NCI-H345 (cell line): ENCODE measurements at regions not wholly inside any gene's neighbourhood (a gene's known extent, or its start where the extent isn't known, plus 50 kb on each side); places are given as distances from the start of the nearest gene placed in this dataset.
A peak's percentile ranks its signal among the peaks of the same experiment; 100 is the strongest.

Source experiments
- DNase-seq: peaks from one replicate; lab custom pipeline; 2025; lab: John Stamatoyannopoulos, UW

DNA sequence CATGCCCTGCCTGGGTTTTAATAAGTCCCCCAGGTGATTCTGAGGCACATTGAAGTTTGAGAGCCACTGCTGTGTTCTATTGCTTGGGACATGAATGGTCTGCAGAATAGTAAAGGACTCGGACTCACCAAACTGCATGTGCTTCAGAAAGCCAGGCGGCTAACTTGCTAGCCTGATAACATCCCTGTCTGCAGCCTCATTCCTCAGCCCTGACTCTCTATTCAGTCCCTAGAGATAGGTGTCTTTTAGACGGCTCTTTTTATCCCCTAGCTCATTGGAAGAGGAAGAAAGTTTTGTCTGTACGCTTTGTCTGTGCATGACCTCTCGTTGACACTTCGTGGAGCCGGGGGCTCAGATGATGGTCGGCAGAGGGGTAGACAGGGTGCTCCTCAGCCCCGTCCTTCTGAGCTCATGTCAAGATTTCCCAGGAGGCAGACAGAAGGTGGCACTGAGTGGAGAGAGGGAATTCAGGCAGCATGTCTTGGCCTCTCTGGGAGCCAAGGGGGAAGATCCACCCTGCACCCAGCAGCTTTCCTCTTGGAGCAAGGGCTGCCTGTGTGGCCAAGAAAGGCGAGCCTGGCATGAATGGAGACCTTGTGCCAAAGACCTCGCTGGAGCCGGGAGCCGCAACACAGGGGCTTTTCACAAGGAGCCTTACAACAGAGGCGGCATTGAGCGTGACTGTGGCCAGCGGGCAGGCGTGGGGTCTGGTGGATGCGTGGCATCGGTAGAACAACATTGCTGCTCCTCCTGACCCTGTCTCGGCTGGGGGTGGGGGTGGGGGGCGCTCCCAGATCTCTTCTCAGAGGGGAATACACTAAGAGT is 51.1 kb upstream of the PODXL start:
- DNase-seq: no peak

- DNase-seq: peak; percentile 86
Observed at GRCh38 chr7:131606346-131607290, 50.2 kb upstream of the PODXL start.
